H1 (cell line): ENCODE measurements at regions not wholly inside any gene's neighbourhood (a gene's known extent, or its start where the extent isn't known, plus 50 kb on each side); places are given as distances from the start of the nearest gene placed in this dataset.

ENCODE experiments used
- CTCF ChIA-PET: fragments of 300-600 bp; sonication (Branson Sonifier 250); formaldehyde crosslinking; loops from one replicate; lab custom pipeline; 2021; ENCODE audit not compliant: partially characterized antibody; lab: Charles Lee
- POLR2A ChIA-PET: fragments of 300-600 bp; sonication (Branson Sonifier 250); formaldehyde crosslinking; loops from one replicate; lab custom pipeline; 2021; ENCODE audit warnings: inconsistent platforms; ENCODE audit not compliant: partially characterized antibody; lab: Charles Lee
- DNase-seq, 2 experiments: peaks; one replicate each; pipeline versions ENCODE4 v3.0.0 to v3.0.0-alpha.2; 2010 to 2022; ENCODE audit warnings: low spot score in 2 of 2, low read depth in 1 of 2, mixed read lengths in 1 of 2
- FAIRE-seq: peaks from 2 replicates; lab custom pipeline; 2011; peaks lifted over from hg19 to GRCh38; lab: Jason Lieb, UNC
- H2AFZ ChIP-seq: 2 replicates; pipeline ENCODE4 v1.8.1; 2012; ENCODE audit warnings: low read length, inconsistent platforms
- H2AK5ac ChIP-seq: 2 replicates; pipeline ENCODE4 v1.6.1; 2013; ENCODE audit warnings: low read depth, low read length
- H2BK120ac ChIP-seq: replicated peaks from 2 replicates; pipeline ENCODE3; 2013; ENCODE audit warnings: low read depth, low read length, inconsistent platforms
- H2BK12ac ChIP-seq: 2 replicates; pipeline ENCODE4 v1.6.1; 2013; ENCODE audit warnings: low read depth, low read length
- H2BK15ac ChIP-seq: 2 replicates; pipeline ENCODE4 v1.6.1; 2013; ENCODE audit warnings: low read length
- H2BK20ac ChIP-seq: 2 replicates; pipeline ENCODE4 v1.6.1; 2013; ENCODE audit warnings: low read length
- H2BK5ac ChIP-seq: 2 replicates; pipeline ENCODE4 v1.6.1; 2013; ENCODE audit warnings: low read depth, low read length
- H3K14ac ChIP-seq: 2 replicates; pipeline ENCODE4 v1.6.1; 2013; ENCODE audit warnings: inconsistent platforms; ENCODE audit not compliant: insufficient read length
- H3K18ac ChIP-seq: 2 replicates; pipeline ENCODE4 v1.6.1; 2013; ENCODE audit warnings: low read length; ENCODE audit errors: extremely low read depth
- H3K23ac ChIP-seq: 2 replicates; pipeline ENCODE4 v1.6.1; 2013; ENCODE audit warnings: inconsistent platforms; ENCODE audit not compliant: insufficient read length
- H3K23me2 ChIP-seq: 2 replicates; pipeline ENCODE4 v1.6.1; 2013; ENCODE audit warnings: low read depth, low read length
- H3K27ac ChIP-seq: 2 replicates; pipeline ENCODE4 v1.6.1; 2011; ENCODE audit warnings: low read depth, low read length, inconsistent platforms
- H3K27me3 ChIP-seq, 4 experiments: replicated peaks in 1 of 4; 1 replicate in 1 of 4; 2 replicates in 3 of 4; pipeline versions ENCODE4 v1.6.1 to v1.8.1; 2011 to 2013; ENCODE audit warnings: low read length in 3 of 4, mild to moderate bottlenecking in 3 of 4, inconsistent platforms in 2 of 4, mixed read lengths in 2 of 4, moderate library complexity in 1 of 4; ENCODE audit not compliant: control insufficient read depth in 3 of 4, insufficient read depth in 3 of 4; ENCODE audit errors: extremely low read depth in 1 of 4
- H3K36me3 ChIP-seq, 4 experiments: 2 replicates each; pipeline versions ENCODE4 v1.6.1 to v1.8.1; 2011 to 2013; ENCODE audit warnings: mild to moderate bottlenecking in 4 of 4, low read length in 3 of 4, moderate library complexity in 2 of 4, control low read depth in 1 of 4, inconsistent platforms in 1 of 4; ENCODE audit not compliant: insufficient read depth in 4 of 4, control insufficient read depth in 2 of 4
- H3K4ac ChIP-seq: replicated peaks from 2 replicates; pipeline ENCODE3; 2013; ENCODE audit warnings: low read length, low read depth, mixed read lengths, inconsistent platforms; ENCODE audit not compliant: insufficient read length
- H3K4me1 ChIP-seq, 4 experiments: replicated peaks in 1 of 4; 1 replicate in 1 of 4; 2 replicates in 3 of 4; pipeline versions ENCODE4 v1.6.1 to v1.8.1; 2011 to 2013; ENCODE audit warnings: low read length in 3 of 4, inconsistent platforms in 2 of 4, mixed read lengths in 1 of 4; ENCODE audit not compliant: insufficient read depth in 4 of 4, control insufficient read depth in 3 of 4
- H3K4me2 ChIP-seq, 2 experiments: 2 replicates each; pipeline versions ENCODE4 v1.6.1 to v1.8.1; 2011 to 2013; ENCODE audit warnings: low read depth in 2 of 2, low read length in 2 of 2, control low read depth in 1 of 2, inconsistent platforms in 1 of 2, mild to moderate bottlenecking in 1 of 2; ENCODE audit not compliant: insufficient read depth in 1 of 2
- H3K4me3 ChIP-seq, 4 experiments: fragments of 200-600, 300-600 bp in 1 of 4; sonication (generic), shearing (Covaris generic), sonication (Bioruptor Twin) in 1 of 4; 2 replicates each; pipeline versions ENCODE4 v1.5.1 to v1.8.1; 2011 to 2016; ENCODE audit warnings: low read length in 4 of 4, low read depth in 3 of 4, control low read depth in 2 of 4, inconsistent platforms in 2 of 4, mild to moderate bottlenecking in 2 of 4, mixed read lengths in 1 of 4, moderate library complexity in 1 of 4; ENCODE audit not compliant: insufficient read depth in 2 of 4; ENCODE audit errors: extremely low read depth in 1 of 4
- H3K56ac ChIP-seq: replicated peaks from 2 replicates; pipeline ENCODE3; 2013; ENCODE audit warnings: low read depth, mild to moderate bottlenecking, mixed read lengths, low read length, inconsistent platforms; ENCODE audit not compliant: insufficient read length
- H3K79me1 ChIP-seq: 2 replicates; pipeline ENCODE4 v1.6.1; 2013; ENCODE audit warnings: low read depth, low read length, control low read depth
- H3K79me2 ChIP-seq, 2 experiments: 2 replicates each; pipeline versions ENCODE4 v1.6.1 to v1.8.1; 2012 to 2013; ENCODE audit warnings: low read length in 2 of 2, mild to moderate bottlenecking in 2 of 2, inconsistent platforms in 1 of 2; ENCODE audit not compliant: insufficient read depth in 2 of 2, control insufficient read depth in 1 of 2
- H3K9ac ChIP-seq, 4 experiments: replicated peaks in 1 of 4; 1 replicate in 1 of 4; 2 replicates in 3 of 4; pipeline versions ENCODE4 v1.6.1 to v1.8.1; 2011 to 2013; ENCODE audit warnings: low read depth in 3 of 4, low read length in 3 of 4, control low read depth in 2 of 4, mild to moderate bottlenecking in 2 of 4, moderate library complexity in 2 of 4, inconsistent platforms in 1 of 4; ENCODE audit errors: extremely low read depth in 1 of 4
- H3K9me3 ChIP-seq, 2 experiments: 2 replicates each; pipeline versions ENCODE4 v1.6.1 to v1.8.1; 2012 to 2013; ENCODE audit warnings: mild to moderate bottlenecking in 2 of 2, moderate library complexity in 2 of 2, control low read depth in 1 of 2, inconsistent platforms in 1 of 2, low read depth in 1 of 2, low read length in 1 of 2, mixed read lengths in 1 of 2; ENCODE audit not compliant: insufficient read depth in 2 of 2
- H4K20me1 ChIP-seq, 2 experiments: replicated peaks in 1 of 2; 2 replicates each; pipeline versions ENCODE3 to v1.8.1; 2011 to 2013; ENCODE audit warnings: inconsistent platforms in 2 of 2, low read length in 2 of 2, mild to moderate bottlenecking in 1 of 2; ENCODE audit not compliant: insufficient read depth in 2 of 2, control insufficient read depth in 1 of 2
- H4K5ac ChIP-seq: 2 replicates; pipeline ENCODE4 v1.6.1; 2013; ENCODE audit warnings: low read length, low read depth, mixed read lengths, inconsistent platforms; ENCODE audit not compliant: insufficient read length
- H4K8ac ChIP-seq: 2 replicates; pipeline ENCODE4 v1.8.0; 2013; ENCODE audit warnings: mild to moderate bottlenecking, moderate library complexity, low read length, inconsistent platforms; ENCODE audit not compliant: insufficient read depth; ENCODE audit errors: extremely low read depth
- H4K91ac ChIP-seq: replicated peaks from 2 replicates; pipeline ENCODE3; 2013; ENCODE audit warnings: low read length, mixed read lengths, inconsistent platforms; ENCODE audit not compliant: insufficient read length
- WGBS, 2 experiments: shearing (Covaris generic) in 1 of 2; methylation state at CpG; one replicate each; pipeline versions ENCODE4 v1.1.6 to v1.1.7; 2013 to 2015; ENCODE audit warnings: low lambda C conversion rate in 2 of 2, mixed read lengths in 2 of 2, inconsistent platforms in 1 of 2, low coverage in 1 of 2, missing lambda C conversion rate in 1 of 2; ENCODE audit not compliant: insufficient replicate concordance in 2 of 2, insufficient coverage in 1 of 2, insufficient read length in 1 of 2; ENCODE audit errors: extremely low coverage in 1 of 2, missing lambda C conversion rate in 1 of 2; 5-methylcytosine and 5-hydroxymethylcytosine counted together
- TF ChIP-seq, protein P1 (sequence below), 3 experiments: IDR thresholded peaks; 1 replicate in 2 of 3; 2 replicates in 1 of 3; pipeline versions ENCODE4 v1.5.1 to v1.6.1; 2011; ENCODE audit warnings: low read length in 3 of 3, mild to moderate bottlenecking in 3 of 3, inconsistent platforms in 2 of 3, low read depth in 1 of 3, moderate library complexity in 1 of 3; ENCODE audit not compliant: insufficient read depth in 1 of 3; ENCODE audit errors: control extremely low read depth in 1 of 3

DNA sequence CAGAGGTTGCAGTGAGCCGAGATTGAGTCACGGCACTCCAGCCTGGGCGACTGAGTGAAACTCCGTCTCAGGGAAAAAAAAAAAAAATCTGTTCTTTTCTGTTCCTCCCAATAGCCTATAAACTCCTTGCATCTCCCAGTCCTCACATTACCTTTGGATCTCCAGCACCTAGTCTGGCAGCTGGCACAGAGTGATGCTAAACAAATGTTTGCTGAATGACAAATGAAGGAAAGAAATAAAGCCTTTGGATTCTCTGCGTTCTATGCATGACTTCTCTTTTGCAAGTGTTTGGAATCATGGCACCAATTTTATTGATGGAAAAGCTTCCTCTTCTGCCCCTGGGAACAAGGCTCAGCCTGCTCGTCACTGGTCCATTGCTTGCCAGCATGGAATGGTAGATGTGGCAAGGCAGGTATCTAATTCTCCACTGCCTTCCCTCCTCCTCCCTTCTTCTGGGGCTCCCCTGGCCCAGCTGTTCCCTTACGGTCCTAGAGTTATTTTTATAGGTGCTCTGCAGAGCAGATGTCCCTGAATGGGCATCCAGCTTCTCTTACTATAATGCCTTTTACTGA lies 53.6 kb upstream of the FYN start:
- Histone ChIP-seq H2BK15ac (no peak overlapping the region), H3K79me1 (no peaks in the 10 kb centered on the region), H3K9me3 (no peaks in the 10 kb centered on the region), H4K5ac (no peak overlapping the region), H3K27ac (no peak overlapping the region), H2BK12ac (no peak overlapping the region), H3K23me2 (no peaks in the 10 kb centered on the region), H4K8ac (no peak overlapping the region), H2BK120ac (no peak overlapping the region), H4K91ac (no peak overlapping the region), H3K14ac (no peak overlapping the region), H3K4me3 (no peak overlapping the region), H2AFZ (no peak overlapping the region), H3K56ac (no peak overlapping the region), H2BK20ac (no peak overlapping the region), H2AK5ac (no peak overlapping the region), H4K20me1 (no peaks in the 10 kb centered on the region), H3K36me3 (no peaks in the 10 kb centered on the region), H3K23ac (no peak overlapping the region), H3K18ac (no peak overlapping the region), H3K79me2 (no peaks in the 10 kb centered on the region), H3K27me3 (no peaks in the 10 kb centered on the region), H3K4me2 (no peak overlapping the region), H2BK5ac (peak overlapping the region; percentile 7; the same call in 1 of the 2 replicates), H3K4ac (no peak overlapping the region), H3K9ac (no peak overlapping the region), H3K4me1 (peaks cover 2 to 12% (median 6%) of the 10 kb centered on the region in 4 experiments; a peak in 5 of 7 replicates)
- DNase-seq: no peak
- CTCF ChIA-PET: interaction anchor here (0.7 to 1.7 kb wide), 4 partner anchors 11 to 236 kb away, joined by 3 to 4 read pairs (median 3); no protein-coding TSS in a partner anchor
- POLR2A ChIA-PET: interaction anchor here (0.9 to 1.8 kb wide), 4 partner anchors 10 to 53 kb away, joined by 3 to 7 read pairs (median 4); partner anchors contain the start of gene FYN
- FAIRE-seq: no peak
- 67% methylated on average over 7 of the region's 7 CpGs; no CpG with 5 or more reads in 1 of the 2 experiments for WGBS, 2 experiments
- TF ChIP-seq, protein P1, sequence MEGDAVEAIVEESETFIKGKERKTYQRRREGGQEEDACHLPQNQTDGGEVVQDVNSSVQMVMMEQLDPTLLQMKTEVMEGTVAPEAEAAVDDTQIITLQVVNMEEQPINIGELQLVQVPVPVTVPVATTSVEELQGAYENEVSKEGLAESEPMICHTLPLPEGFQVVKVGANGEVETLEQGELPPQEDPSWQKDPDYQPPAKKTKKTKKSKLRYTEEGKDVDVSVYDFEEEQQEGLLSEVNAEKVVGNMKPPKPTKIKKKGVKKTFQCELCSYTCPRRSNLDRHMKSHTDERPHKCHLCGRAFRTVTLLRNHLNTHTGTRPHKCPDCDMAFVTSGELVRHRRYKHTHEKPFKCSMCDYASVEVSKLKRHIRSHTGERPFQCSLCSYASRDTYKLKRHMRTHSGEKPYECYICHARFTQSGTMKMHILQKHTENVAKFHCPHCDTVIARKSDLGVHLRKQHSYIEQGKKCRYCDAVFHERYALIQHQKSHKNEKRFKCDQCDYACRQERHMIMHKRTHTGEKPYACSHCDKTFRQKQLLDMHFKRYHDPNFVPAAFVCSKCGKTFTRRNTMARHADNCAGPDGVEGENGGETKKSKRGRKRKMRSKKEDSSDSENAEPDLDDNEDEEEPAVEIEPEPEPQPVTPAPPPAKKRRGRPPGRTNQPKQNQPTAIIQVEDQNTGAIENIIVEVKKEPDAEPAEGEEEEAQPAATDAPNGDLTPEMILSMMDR (IDR thresholded peaks at IDR 0.05; ENCODE audit: control extremely low read depth in 1 of 3, insufficient read depth in 1 of 3, low read depth in 1 of 3, low read length in 3 of 3): no peak
